Hepatocyte (in vitro differentiated cells): ENCODE measurements at regions not wholly inside any gene's neighbourhood (a gene's known extent, or its start where the extent isn't known, plus 50 kb on each side); places are given as distances from the start of the nearest gene placed in this dataset.
A peak's percentile ranks its signal among the peaks of the same experiment; 100 is the strongest.

ENCODE experiments used
- DNase-seq: peaks from one replicate; pipeline ENCODE4 v3.0.0-alpha.2; 2016; ENCODE audit warnings: low spot score
- H2AFZ ChIP-seq: fragments of 200-600 bp; sonication (generic); 2 replicates; pipeline ENCODE4 v1.6.0; 2016; ENCODE audit warnings: antibody characterized with exemption, mild to moderate bottlenecking
- H3K27ac ChIP-seq: fragments of 200-600 bp; sonication (generic); 2 replicates; pipeline ENCODE4 v1.5.1; 2016; ENCODE audit warnings: mild to moderate bottlenecking
- H3K27me3 ChIP-seq: fragments of 200-600 bp; sonication (generic); 2 replicates; pipeline ENCODE4 v1.6.1; 2016
- H3K36me3 ChIP-seq: fragments of 200-600 bp; sonication (generic); replicated peaks from 2 replicates; pipeline ENCODE4 v1.5.1; 2016; ENCODE audit warnings: low read depth; ENCODE audit not compliant: insufficient read depth
- H3K4me1 ChIP-seq: fragments of 200-600 bp; sonication (generic); 2 replicates; pipeline ENCODE4 v1.5.1; 2016; ENCODE audit warnings: mild to moderate bottlenecking, moderate library complexity; ENCODE audit not compliant: insufficient read depth
- H3K4me2 ChIP-seq: fragments of 200-600 bp; sonication (generic); 2 replicates; pipeline ENCODE4 v1.6.0; 2016
- H3K4me3 ChIP-seq: fragments of 200-600 bp; sonication (generic); 2 replicates; pipeline ENCODE4 v1.5.1; 2016; ENCODE audit warnings: mild to moderate bottlenecking
- H3K79me2 ChIP-seq: fragments of 200-600 bp; sonication (generic); 2 replicates; pipeline ENCODE4 v1.6.0; 2017; ENCODE audit warnings: mild to moderate bottlenecking
- H3K9me2 ChIP-seq: fragments of 200-600 bp; sonication (generic); replicated peaks from 2 replicates; pipeline ENCODE4 v1.6.0; 2017; ENCODE audit warnings: mild to moderate bottlenecking; ENCODE audit not compliant: insufficient read depth
- H3K9me3 ChIP-seq: fragments of 200-600 bp; sonication (generic); 2 replicates; pipeline ENCODE4 v1.5.1; 2016; ENCODE audit warnings: low read depth, mild to moderate bottlenecking
- H4K20me1 ChIP-seq: fragments of 200-600 bp; sonication (generic); 2 replicates; pipeline ENCODE4 v1.6.0; 2016; ENCODE audit warnings: mild to moderate bottlenecking; ENCODE audit not compliant: insufficient read depth, poor library complexity, severe bottlenecking
- CTCF ChIP-seq: fragments of 200-600 bp; sonication (generic); IDR thresholded peaks from 2 replicates; pipeline ENCODE4 v1.5.1; 2016; ENCODE audit warnings: antibody characterized with exemption, mild to moderate bottlenecking; ENCODE audit not compliant: poor library complexity
- EZH2 ChIP-seq: fragments of 200-600 bp; sonication (generic); IDR thresholded peaks from 2 replicates; pipeline ENCODE4 v1.6.1; 2016; ENCODE audit warnings: antibody characterized with exemption, mild to moderate bottlenecking, borderline replicate concordance
- EZH2phosphoT487 ChIP-seq: fragments of 200-600 bp; sonication (generic); IDR thresholded peaks from one replicate; pipeline ENCODE4 v1.6.1; 2018; ENCODE audit warnings: antibody characterized with exemption, mild to moderate bottlenecking, low read depth, moderate library complexity; ENCODE audit not compliant: unreplicated experiment, severe bottlenecking
- WGBS: methylation state at CpG from one replicate; pipeline ENCODE4 v1.1.6; 2016; ENCODE audit warnings: low lambda C conversion rate; ENCODE audit errors: missing lambda C conversion rate; 5-methylcytosine and 5-hydroxymethylcytosine counted together

DNA sequence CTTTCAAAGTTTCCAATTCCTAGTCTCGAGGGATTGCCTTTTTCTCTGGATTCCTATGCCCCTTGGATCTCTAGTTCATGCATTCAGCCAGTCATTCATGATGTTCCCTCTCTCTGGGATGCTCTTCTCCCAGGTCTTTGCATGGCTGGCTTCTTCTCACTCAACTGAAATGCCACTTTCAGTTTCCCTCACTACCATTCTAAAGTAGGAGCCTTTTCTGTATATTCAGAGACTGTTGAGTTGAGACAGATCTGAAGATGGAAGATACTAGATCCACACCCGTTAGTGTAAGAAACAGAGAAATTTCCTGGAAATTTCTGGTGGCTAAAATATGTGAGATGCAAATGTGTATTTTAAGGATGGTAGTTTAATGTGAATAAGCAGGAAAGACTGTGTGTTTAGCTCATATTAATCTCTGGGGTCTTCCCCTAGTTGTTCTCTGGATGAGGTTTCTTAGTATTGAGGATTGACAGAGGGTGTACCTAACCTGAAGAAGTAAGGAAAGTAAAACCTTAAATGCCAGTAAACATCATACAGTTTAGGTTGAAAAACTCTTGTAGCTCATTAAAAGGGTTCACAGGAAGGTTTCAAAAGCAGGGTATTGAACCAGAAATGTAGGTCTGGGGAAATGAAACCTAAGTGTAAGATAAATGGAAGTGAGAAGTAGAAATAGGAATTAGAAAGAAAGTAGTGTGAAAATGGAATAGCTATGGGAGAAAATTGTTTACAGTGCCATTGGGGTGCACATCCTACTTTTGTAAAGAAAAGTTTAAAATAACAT, 331.3 kb downstream of the NDFIP2 start:
- TF ChIP-seq CTCF (no peak), EZH2 (no peak), EZH2phosphoT487 (no peak)
- no peaks in the 10 kb centered on the region for H3K27me3 ChIP-seq

GRCh38 chr13:79811170-79811569, 330.2 kb downstream of the NDFIP2 start:
- no peak for TF ChIP-seq EZH2
- TF ChIP-seq CTCF = no peak
- no peak for TF ChIP-seq EZH2phosphoT487
- Histone ChIP-seq H3K4me2 (peak overlapping the region; percentile 31), H3K4me3 (no peak overlapping the region)

More for the DNA sequence above, 331.3 kb downstream of the NDFIP2 start:
- no peak overlapping the region for H2AFZ ChIP-seq
- H3K9me3 ChIP-seq = no peaks in the 10 kb centered on the region
- no peaks in the 10 kb centered on the region for H3K79me2 ChIP-seq
- WGBS = 84% methylated on average over 2 of the region's 2 CpGs
- DNase-seq = no peak
- no peaks in the 10 kb centered on the region for H3K36me3 ChIP-seq
- no peak overlapping the region for H3K4me2 ChIP-seq
- H3K4me3 ChIP-seq = no peak overlapping the region
- H3K4me1 ChIP-seq = peaks cover 11% of the 10 kb centered on the region
- H4K20me1 ChIP-seq = no peaks in the 10 kb centered on the region
- no peaks in the 10 kb centered on the region for H3K9me2 ChIP-seq
- no peak overlapping the region for H3K27ac ChIP-seq

DNA sequence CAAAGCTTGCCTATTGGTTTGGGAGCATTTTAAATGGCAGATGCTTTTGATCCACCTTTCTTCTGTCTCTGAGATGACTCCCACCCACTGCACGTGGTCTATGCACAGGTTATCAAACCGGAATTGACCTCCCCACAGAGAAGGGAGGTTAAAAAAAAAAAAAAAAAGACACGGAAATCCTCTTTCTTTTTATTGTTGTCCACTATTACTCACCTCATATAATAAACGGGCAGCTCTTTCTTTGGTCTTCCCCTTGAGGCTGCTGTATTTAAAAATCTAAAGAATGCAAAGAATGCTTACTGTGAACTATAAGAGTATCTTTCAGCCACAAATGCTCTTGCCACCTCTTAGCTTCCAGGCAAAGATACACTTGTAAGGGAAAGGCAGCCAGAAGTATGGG, 329.7 kb downstream of the NDFIP2 start:
- peaks cover 11% of the 10 kb centered on the region for H3K4me1 ChIP-seq
- H4K20me1 ChIP-seq = no peaks in the 10 kb centered on the region
- no peak overlapping the region for H3K4me3 ChIP-seq
- H3K27ac ChIP-seq = peak overlapping the region; percentile 38
- H3K4me2 ChIP-seq = peak overlapping the region; percentile 31
- no peaks in the 10 kb centered on the region for H3K79me2 ChIP-seq
- H3K27me3 ChIP-seq = no peaks in the 10 kb centered on the region
- no peaks in the 10 kb centered on the region for H3K9me2 ChIP-seq
- peak overlapping the region; percentile 24 for H2AFZ ChIP-seq
- no peaks in the 10 kb centered on the region for H3K9me3 ChIP-seq
- 10% methylated on average over 4 of the region's 4 CpGs for WGBS
- TF ChIP-seq EZH2 = no peak
- TF ChIP-seq CTCF = no peak
- TF ChIP-seq EZH2phosphoT487 = no peak
- no peak for DNase-seq
- no peaks in the 10 kb centered on the region for H3K36me3 ChIP-seq

More at GRCh38 chr13:79811170-79811569, 330.2 kb downstream of the NDFIP2 start:
- DNase-seq = no peak
- Histone ChIP-seq H2AFZ (peak overlapping the region; percentile 24), H3K9me3 (no peaks in the 10 kb centered on the region), H3K27me3 (no peaks in the 10 kb centered on the region), H3K27ac (peak overlapping the region; percentile 38), H3K4me1 (peaks cover 11% of the 10 kb centered on the region), H3K79me2 (no peaks in the 10 kb centered on the region), H3K36me3 (no peaks in the 10 kb centered on the region), H4K20me1 (no peaks in the 10 kb centered on the region), H3K9me2 (no peaks in the 10 kb centered on the region)
- 53% methylated on average over 2 of the region's 2 CpGs for WGBS
